PC-9 (cell line): ENCODE measurements at regions not wholly inside any gene's neighbourhood (a gene's known extent, or its start where the extent isn't known, plus 50 kb on each side); places are given as distances from the start of the nearest gene placed in this dataset.

Source experiments
- BruUV-seq: library from RNA; stranded (reverse); fragments of 400-500 nt; replicated peaks from 2 replicates; lab custom pipeline; 2021; lab: Mats Ljungman, UMichigan
- CTCF ChIA-PET: fragments of 300-600 bp; sonication (Branson Sonifier 250); formaldehyde crosslinking; loops from one replicate; lab custom pipeline; 2022; ENCODE audit warnings: antibody characterized with exemption; lab: Charles Lee
- POLR2A ChIA-PET: fragments of 300-600 bp; sonication (Branson Sonifier 250); formaldehyde crosslinking; loops from one replicate; lab custom pipeline; 2022; ENCODE audit warnings: antibody characterized with exemption; ENCODE audit not compliant: unreplicated experiment; lab: Charles Lee
- DNase-seq, 2 experiments: peaks; one replicate each; pipeline versions ENCODE4 v3.0.0 to v3.0.0-alpha.2; 2015 to 2022; ENCODE audit warnings: mixed read lengths in 1 of 2
- H2AFZ ChIP-seq: fragments of 200-600 bp; sonication (generic); 2 replicates; pipeline ENCODE4 v1.8.1; 2017; ENCODE audit warnings: antibody characterized with exemption
- H3F3A ChIP-seq: fragments of 200-600 bp; sonication (generic); 2 replicates; pipeline ENCODE4 v1.8.1; 2017; ENCODE audit warnings: antibody characterized with exemption, mild to moderate bottlenecking, low read depth; ENCODE audit not compliant: insufficient read depth
- H3K27ac ChIP-seq: fragments of 200-600 bp; sonication (generic); 2 replicates; pipeline ENCODE4 v1.6.1; 2016; ENCODE audit warnings: mixed run types
- H3K27me3 ChIP-seq: fragments of 200-600 bp; sonication (generic); 2 replicates; pipeline ENCODE4 v1.6.1; 2016; ENCODE audit warnings: low read depth, mixed run types; ENCODE audit not compliant: insufficient read depth
- H3K36me3 ChIP-seq: fragments of 200-600 bp; sonication (generic); 2 replicates; pipeline ENCODE4 v1.6.1; 2016; ENCODE audit warnings: low read depth, mixed run types
- H3K4me1 ChIP-seq: fragments of 200-600 bp; sonication (generic); replicated peaks from 2 replicates; pipeline ENCODE4 v1.6.1; 2016; ENCODE audit warnings: mixed run types; ENCODE audit not compliant: insufficient read depth
- H3K4me2 ChIP-seq: fragments of 200-600 bp; sonication (generic); 2 replicates; pipeline ENCODE4 v1.6.1; 2017; ENCODE audit warnings: mixed run types
- H3K4me3 ChIP-seq: fragments of 200-600 bp; sonication (generic); 2 replicates; pipeline ENCODE4 v1.6.1; 2016; ENCODE audit warnings: mixed run types
- H3K79me2 ChIP-seq: fragments of 200-600 bp; sonication (generic); 2 replicates; pipeline ENCODE4 v1.6.1; 2017; ENCODE audit warnings: low read depth, mixed run types
- H3K9me2 ChIP-seq: fragments of 200-600 bp; sonication (generic); 2 replicates; pipeline ENCODE4 v1.8.1; 2017; ENCODE audit warnings: mild to moderate bottlenecking; ENCODE audit not compliant: insufficient read depth
- H3K9me3 ChIP-seq: fragments of 200-600 bp; sonication (generic); 2 replicates; pipeline ENCODE4 v1.8.1; 2016; ENCODE audit warnings: low read depth; ENCODE audit not compliant: insufficient read depth
- H4K20me1 ChIP-seq: fragments of 200-600 bp; sonication (generic); 2 replicates; pipeline ENCODE4 v1.8.1; 2017; ENCODE audit not compliant: insufficient read depth
- EZH2 ChIP-seq: fragments of 200-600 bp; sonication (generic); IDR thresholded peaks from 2 replicates; pipeline ENCODE4 v1.8.0; 2017; ENCODE audit warnings: antibody characterized with exemption, low read depth
- intact Hi-C: fragments of 100-400 bp; cut with micrococcal nuclease; formaldehyde crosslinking; loops from one replicate; pipeline ENCODE4 v1.10.0; 2022; ENCODE audit not compliant: unreplicated experiment
- TF ChIP-seq, protein P1 (sequence below): fragments of 200-600 bp; sonication (generic); conservative IDR thresholded peaks from 2 replicates; pipeline ENCODE4 v1.6.1; 2017; ENCODE audit warnings: mixed run types, antibody characterized with exemption, mild to moderate bottlenecking, moderate library complexity

DNA sequence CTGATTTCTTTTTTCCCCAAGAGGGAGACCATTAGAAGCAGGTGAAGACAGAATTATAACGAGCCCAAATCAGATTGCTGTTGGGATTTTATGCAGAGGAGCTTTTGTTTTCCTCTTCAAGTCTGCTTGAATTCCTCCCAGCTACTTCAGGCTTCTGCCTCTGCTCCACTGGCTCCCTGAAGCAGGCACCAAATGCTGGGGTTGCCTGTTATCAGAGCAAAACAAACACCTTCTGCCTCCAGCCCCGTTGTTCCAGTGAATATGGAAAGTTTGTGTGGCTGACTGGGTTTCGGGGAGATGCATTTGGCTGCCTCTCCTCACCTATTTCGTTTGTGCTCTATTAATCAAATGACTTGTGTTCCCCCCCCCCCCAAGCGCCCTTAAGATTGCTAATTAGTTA is 209.2 kb downstream of the URB2 start:
- no peaks in the 10 kb centered on the region for H3F3A ChIP-seq
- H3K36me3 ChIP-seq = no peaks in the 10 kb centered on the region
- no peaks in the 10 kb centered on the region for H3K9me3 ChIP-seq
- no TSS peak for BruUV-seq
- no peaks in the 10 kb centered on the region for H3K79me2 ChIP-seq
- no peak overlapping the region for H3K4me2 ChIP-seq
- H3K27me3 ChIP-seq = peaks cover 34% of the 10 kb centered on the region
- no peaks in the 10 kb centered on the region for H4K20me1 ChIP-seq
- no peak overlapping the region for H3K27ac ChIP-seq
- H2AFZ ChIP-seq = no peak overlapping the region
- ChIA-PET POLR2A (no interaction called here), CTCF (no interaction called here)
- no peak for TF ChIP-seq EZH2
- TF ChIP-seq, protein P1, sequence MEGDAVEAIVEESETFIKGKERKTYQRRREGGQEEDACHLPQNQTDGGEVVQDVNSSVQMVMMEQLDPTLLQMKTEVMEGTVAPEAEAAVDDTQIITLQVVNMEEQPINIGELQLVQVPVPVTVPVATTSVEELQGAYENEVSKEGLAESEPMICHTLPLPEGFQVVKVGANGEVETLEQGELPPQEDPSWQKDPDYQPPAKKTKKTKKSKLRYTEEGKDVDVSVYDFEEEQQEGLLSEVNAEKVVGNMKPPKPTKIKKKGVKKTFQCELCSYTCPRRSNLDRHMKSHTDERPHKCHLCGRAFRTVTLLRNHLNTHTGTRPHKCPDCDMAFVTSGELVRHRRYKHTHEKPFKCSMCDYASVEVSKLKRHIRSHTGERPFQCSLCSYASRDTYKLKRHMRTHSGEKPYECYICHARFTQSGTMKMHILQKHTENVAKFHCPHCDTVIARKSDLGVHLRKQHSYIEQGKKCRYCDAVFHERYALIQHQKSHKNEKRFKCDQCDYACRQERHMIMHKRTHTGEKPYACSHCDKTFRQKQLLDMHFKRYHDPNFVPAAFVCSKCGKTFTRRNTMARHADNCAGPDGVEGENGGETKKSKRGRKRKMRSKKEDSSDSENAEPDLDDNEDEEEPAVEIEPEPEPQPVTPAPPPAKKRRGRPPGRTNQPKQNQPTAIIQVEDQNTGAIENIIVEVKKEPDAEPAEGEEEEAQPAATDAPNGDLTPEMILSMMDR = no peak
- H3K9me2 ChIP-seq = no peaks in the 10 kb centered on the region
- no peak overlapping the region for H3K4me3 ChIP-seq
- no peaks in the 10 kb centered on the region for H3K4me1 ChIP-seq
- no peak for DNase-seq
- intact Hi-C loops = no loop called here

DNA sequence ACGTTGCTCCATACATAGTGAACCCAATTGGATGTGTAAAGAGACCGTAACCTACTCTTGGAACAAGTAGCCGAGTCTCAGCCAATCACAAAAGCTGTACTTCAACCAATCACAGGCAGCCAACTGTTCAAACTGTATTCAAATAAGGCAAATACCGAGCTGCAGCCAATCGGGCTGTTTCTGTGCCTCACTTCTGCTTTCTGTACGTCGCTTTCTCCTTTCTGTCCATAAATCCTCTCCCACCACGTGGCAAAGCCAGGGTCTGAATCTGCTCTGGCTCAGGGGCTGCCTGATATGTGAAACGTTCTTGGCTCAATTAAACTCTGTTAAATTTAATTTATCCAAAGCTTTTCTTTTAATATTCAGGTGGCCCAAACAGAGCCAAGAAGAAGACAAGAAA is 210.3 kb downstream of the URB2 start:
- POLR2A ChIA-PET = no interaction called here

DNA sequence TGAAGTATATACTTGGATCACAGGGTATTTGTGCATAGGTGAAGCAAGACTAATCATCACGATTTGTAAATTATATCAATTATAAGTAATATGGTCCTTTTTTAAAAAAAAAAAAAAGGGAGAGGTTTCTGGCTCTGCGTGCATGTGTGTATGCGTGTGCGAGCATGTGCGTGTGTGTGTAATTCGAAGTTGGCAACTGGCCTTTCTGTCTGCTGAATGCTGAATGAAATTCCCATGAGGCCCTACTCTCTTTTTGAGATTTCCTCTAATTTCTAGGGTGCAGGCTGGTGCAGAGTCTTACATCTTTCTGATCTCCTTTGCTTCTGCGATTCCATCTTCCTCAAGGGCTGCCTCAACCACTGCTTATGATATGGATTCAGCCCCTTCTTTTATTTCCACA is 212.2 kb downstream of the URB2 start:
- DNase-seq = no peak
- Histone ChIP-seq H4K20me1 (no peaks in the 10 kb centered on the region), H3K4me2 (no peak overlapping the region), H3K9me3 (no peaks in the 10 kb centered on the region), H3K9me2 (no peaks in the 10 kb centered on the region), H3K27ac (no peak overlapping the region), H3K27me3 (peaks cover 30% of the 10 kb centered on the region), H3K4me1 (no peaks in the 10 kb centered on the region), H2AFZ (no peak overlapping the region), H3K79me2 (no peaks in the 10 kb centered on the region), H3K4me3 (no peak overlapping the region), H3F3A (no peaks in the 10 kb centered on the region), H3K36me3 (no peaks in the 10 kb centered on the region)
- ChIA-PET CTCF (no interaction called here), POLR2A (no interaction called here)
- TF ChIP-seq, protein P1 = no peak
- no peak for TF ChIP-seq EZH2
- no TSS peak for BruUV-seq
- intact Hi-C loops = no loop called here

More for the DNA sequence above, 210.3 kb downstream of the URB2 start:
- intact Hi-C loops = no loop called here
- H2AFZ ChIP-seq = no peak overlapping the region
- H3K4me2 ChIP-seq = no peak overlapping the region
- no peak overlapping the region for H3K4me3 ChIP-seq
- H3K9me2 ChIP-seq = no peaks in the 10 kb centered on the region
- TF ChIP-seq, protein P1 = no peak
- no peak for TF ChIP-seq EZH2
- H3K9me3 ChIP-seq = no peaks in the 10 kb centered on the region
- BruUV-seq = no TSS peak
- no peak overlapping the region for H3K27ac ChIP-seq
- CTCF ChIA-PET = no interaction called here
- no peaks in the 10 kb centered on the region for H3F3A ChIP-seq
- no peaks in the 10 kb centered on the region for H3K4me1 ChIP-seq
- H3K27me3 ChIP-seq = peaks cover 34% of the 10 kb centered on the region
- H3K36me3 ChIP-seq = no peaks in the 10 kb centered on the region
- DNase-seq = no peak
- no peaks in the 10 kb centered on the region for H3K79me2 ChIP-seq
- no peaks in the 10 kb centered on the region for H4K20me1 ChIP-seq
